ENCODE measurements at regions not wholly inside any gene's neighbourhood (a gene's known extent, or its start where the extent isn't known, plus 50 kb on each side); places are given as distances from the start of the nearest gene placed in this dataset.

DNA sequence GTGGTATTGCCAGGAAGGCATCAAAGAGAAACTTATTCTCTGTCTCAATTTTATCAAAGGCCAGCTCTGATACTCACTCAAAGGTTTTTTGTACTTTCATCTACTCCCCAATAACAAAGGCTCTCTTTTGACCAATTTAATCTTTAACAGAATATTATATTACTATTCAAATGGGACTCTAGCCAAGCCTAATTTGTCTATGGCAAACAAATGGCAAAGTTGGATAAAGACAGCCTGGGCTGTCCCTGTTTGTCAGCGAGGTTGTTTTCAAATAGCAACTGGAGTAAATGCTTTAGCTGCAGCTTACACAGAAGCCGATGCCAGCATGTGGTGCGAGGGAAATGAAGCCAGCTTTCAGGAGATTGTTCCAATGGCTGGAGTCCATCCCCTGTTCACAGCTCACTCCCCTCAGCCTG lies 80.1 kb upstream of the CTNNA2 start:
- H3F3A ChIP-seq (ENCODE audit: low read depth), result no peaks in the 10 kb centered on the region
- H4K20me1 ChIP-seq (ENCODE audit: insufficient read depth, low read length, poor library complexity, severe bottlenecking), result no peaks in the 10 kb centered on the region
- no peak for TF ChIP-seq EZH2phosphoT487 (IDR thresholded peaks at IDR 0.05; ENCODE audit: borderline replicate concordance)
- TF ChIP-seq, protein P1, sequence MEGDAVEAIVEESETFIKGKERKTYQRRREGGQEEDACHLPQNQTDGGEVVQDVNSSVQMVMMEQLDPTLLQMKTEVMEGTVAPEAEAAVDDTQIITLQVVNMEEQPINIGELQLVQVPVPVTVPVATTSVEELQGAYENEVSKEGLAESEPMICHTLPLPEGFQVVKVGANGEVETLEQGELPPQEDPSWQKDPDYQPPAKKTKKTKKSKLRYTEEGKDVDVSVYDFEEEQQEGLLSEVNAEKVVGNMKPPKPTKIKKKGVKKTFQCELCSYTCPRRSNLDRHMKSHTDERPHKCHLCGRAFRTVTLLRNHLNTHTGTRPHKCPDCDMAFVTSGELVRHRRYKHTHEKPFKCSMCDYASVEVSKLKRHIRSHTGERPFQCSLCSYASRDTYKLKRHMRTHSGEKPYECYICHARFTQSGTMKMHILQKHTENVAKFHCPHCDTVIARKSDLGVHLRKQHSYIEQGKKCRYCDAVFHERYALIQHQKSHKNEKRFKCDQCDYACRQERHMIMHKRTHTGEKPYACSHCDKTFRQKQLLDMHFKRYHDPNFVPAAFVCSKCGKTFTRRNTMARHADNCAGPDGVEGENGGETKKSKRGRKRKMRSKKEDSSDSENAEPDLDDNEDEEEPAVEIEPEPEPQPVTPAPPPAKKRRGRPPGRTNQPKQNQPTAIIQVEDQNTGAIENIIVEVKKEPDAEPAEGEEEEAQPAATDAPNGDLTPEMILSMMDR (conservative IDR thresholded peaks at IDR 0.05; ENCODE audit: low read length), result no peak
- no peaks in the 10 kb centered on the region for H3K27me3 ChIP-seq (ENCODE audit: insufficient read depth, low read length, poor library complexity, severe bottlenecking)
- no peaks in the 10 kb centered on the region for H3K4me1 ChIP-seq (ENCODE audit: insufficient read depth, low read length, poor library complexity, severe bottlenecking)
- no peak overlapping the region for H2AFZ ChIP-seq (ENCODE audit: low read length)
- no peak overlapping the region for H3K9ac ChIP-seq (ENCODE audit: low read depth, low read length, poor library complexity, severe bottlenecking)
- no peaks in the 10 kb centered on the region for H3K36me3 ChIP-seq (ENCODE audit: insufficient read depth, low read length)
- H3K4me2 ChIP-seq (ENCODE audit: low read depth, low read length, poor library complexity, severe bottlenecking), result no peak overlapping the region
- no peaks in the 10 kb centered on the region for H3K79me2 ChIP-seq (ENCODE audit: insufficient read depth, low read length)
- no peaks in the 10 kb centered on the region for H3K9me3 ChIP-seq (ENCODE audit: insufficient read depth, low read depth, low read length)
- H3K4me3 ChIP-seq (ENCODE audit: low read length, poor library complexity, severe bottlenecking), result no peak overlapping the region
- H3K9me2 ChIP-seq (replicated peaks; ENCODE audit: low read depth, low read length), result no peaks in the 10 kb centered on the region

DNA sequence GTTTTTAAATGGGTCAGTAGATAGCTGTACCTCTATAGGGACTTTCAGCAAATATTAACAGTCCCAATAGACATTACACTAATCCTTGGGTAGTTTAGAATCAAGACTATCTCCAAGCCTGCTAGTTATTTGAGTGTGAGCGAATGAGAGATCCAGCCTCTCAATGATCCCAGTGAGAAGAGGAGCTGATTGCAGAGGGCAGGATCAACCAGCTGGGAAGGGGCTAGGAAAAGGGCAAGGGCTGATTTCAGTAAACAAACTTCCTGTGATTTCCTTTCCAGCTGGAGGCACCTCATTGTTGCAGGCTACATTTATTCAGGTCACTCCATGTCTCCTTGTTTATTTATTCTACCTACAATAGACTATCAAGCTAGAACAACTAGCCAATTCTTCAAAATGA lies 84.1 kb upstream of the CTNNA2 start:
- no peaks in the 10 kb centered on the region for H3K27me3 ChIP-seq (ENCODE audit: insufficient read depth, low read length, poor library complexity, severe bottlenecking)
- no peaks in the 10 kb centered on the region for H3K79me2 ChIP-seq (ENCODE audit: insufficient read depth, low read length)
- no peaks in the 10 kb centered on the region for H3K9me3 ChIP-seq (ENCODE audit: insufficient read depth, low read depth, low read length)
- no peaks in the 10 kb centered on the region for H3F3A ChIP-seq (ENCODE audit: low read depth)
- H4K20me1 ChIP-seq (ENCODE audit: insufficient read depth, low read length, poor library complexity, severe bottlenecking), result no peaks in the 10 kb centered on the region
- H3K4me1 ChIP-seq (ENCODE audit: insufficient read depth, low read length, poor library complexity, severe bottlenecking), result no peaks in the 10 kb centered on the region
- no peak overlapping the region for H3K9ac ChIP-seq (ENCODE audit: low read depth, low read length, poor library complexity, severe bottlenecking)
- no peak overlapping the region for H3K4me2 ChIP-seq (ENCODE audit: low read depth, low read length, poor library complexity, severe bottlenecking)
- no peak overlapping the region for H3K4me3 ChIP-seq (ENCODE audit: low read length, poor library complexity, severe bottlenecking)
- no peak for TF ChIP-seq EZH2phosphoT487 (IDR thresholded peaks at IDR 0.05; ENCODE audit: borderline replicate concordance)
- TF ChIP-seq, protein P1 (conservative IDR thresholded peaks at IDR 0.05; ENCODE audit: low read length), result no peak
- H2AFZ ChIP-seq (ENCODE audit: low read length), result no peak overlapping the region
- no peaks in the 10 kb centered on the region for H3K9me2 ChIP-seq (replicated peaks; ENCODE audit: low read depth, low read length)
- no peaks in the 10 kb centered on the region for H3K36me3 ChIP-seq (ENCODE audit: insufficient read depth, low read length)

- Histone ChIP-seq H3F3A (ENCODE audit: low read depth) (no peaks in the 10 kb centered on the region), H3K4me1 (ENCODE audit: insufficient read depth, low read length, poor library complexity, severe bottlenecking) (no peaks in the 10 kb centered on the region), H3K79me2 (ENCODE audit: insufficient read depth, low read length) (no peaks in the 10 kb centered on the region), H4K20me1 (ENCODE audit: insufficient read depth, low read length, poor library complexity, severe bottlenecking) (no peaks in the 10 kb centered on the region), H3K4me3 (ENCODE audit: low read length, poor library complexity, severe bottlenecking) (no peak overlapping the region), H3K9me2 (replicated peaks; ENCODE audit: low read depth, low read length) (no peaks in the 10 kb centered on the region), H2AFZ (ENCODE audit: low read length) (no peak overlapping the region), H3K27me3 (ENCODE audit: insufficient read depth, low read length, poor library complexity, severe bottlenecking) (no peaks in the 10 kb centered on the region), H3K4me2 (ENCODE audit: low read depth, low read length, poor library complexity, severe bottlenecking) (no peak overlapping the region), H3K9me3 (ENCODE audit: insufficient read depth, low read depth, low read length) (no peaks in the 10 kb centered on the region), H3K9ac (ENCODE audit: low read depth, low read length, poor library complexity, severe bottlenecking) (no peak overlapping the region), H3K36me3 (ENCODE audit: insufficient read depth, low read length) (no peaks in the 10 kb centered on the region)
- no peak for TF ChIP-seq EZH2phosphoT487 (IDR thresholded peaks at IDR 0.05; ENCODE audit: borderline replicate concordance)
- TF ChIP-seq, protein P1 (conservative IDR thresholded peaks at IDR 0.05; ENCODE audit: low read length), result no peak
Measured at GRCh38 chr2:79414690-79415089, 98.2 kb upstream of the CTNNA2 start.
